HL-60 (cell line): ENCODE measurements at regions not wholly inside any gene's neighbourhood (a gene's known extent, or its start where the extent isn't known, plus 50 kb on each side); places are given as distances from the start of the nearest gene placed in this dataset.

Experiments used
- DNase-seq, 2 experiments: peaks; one replicate each; pipeline ENCODE4 v3.0.0-alpha.2; 2010 to 2020; ENCODE audit warnings: low read depth in 1 of 2, low spot score in 1 of 2
- H3K27ac ChIP-seq: fragments of 250-450 bp; sonication (Bioruptor Pico); replicated peaks from 2 replicates; pipeline ENCODE4 v1.5.1; 2020; ENCODE audit warnings: mild to moderate bottlenecking, moderate library complexity
- H3K27me3 ChIP-seq: fragments of 250-450 bp; sonication (Bioruptor Pico); 2 replicates; pipeline ENCODE4 v1.5.1; 2021; ENCODE audit warnings: mild to moderate bottlenecking, moderate library complexity; ENCODE audit not compliant: insufficient read depth, poor library complexity, severe bottlenecking
- H3K4me3 ChIP-seq: replicated peaks from 2 replicates; pipeline ENCODE4 v1.5.1; 2011; ENCODE audit warnings: mild to moderate bottlenecking, control low read depth, low read length; ENCODE audit not compliant: insufficient read depth
- CTCF ChIP-seq: IDR thresholded peaks from one replicate; pipeline ENCODE4 v1.5.1; 2011; ENCODE audit warnings: low read length, control low read depth, inconsistent platforms; ENCODE audit not compliant: insufficient read depth
- GABPA ChIP-seq: IDR thresholded peaks from 2 replicates; pipeline ENCODE4 v1.6.1; 2012; ENCODE audit warnings: low read depth
- POLR2AphosphoS5 ChIP-seq: IDR thresholded peaks from 2 replicates; pipeline ENCODE4 v1.6.1; 2012; ENCODE audit warnings: low read depth
- REST ChIP-seq: IDR thresholded peaks from 2 replicates; pipeline ENCODE4 v1.6.1; 2012; ENCODE audit warnings: low read depth; ENCODE audit not compliant: insufficient replicate concordance
- SPI1 ChIP-seq: IDR thresholded peaks from 2 replicates; pipeline ENCODE4 v1.6.1; 2012; ENCODE audit warnings: low read depth, mild to moderate bottlenecking, borderline replicate concordance

DNA sequence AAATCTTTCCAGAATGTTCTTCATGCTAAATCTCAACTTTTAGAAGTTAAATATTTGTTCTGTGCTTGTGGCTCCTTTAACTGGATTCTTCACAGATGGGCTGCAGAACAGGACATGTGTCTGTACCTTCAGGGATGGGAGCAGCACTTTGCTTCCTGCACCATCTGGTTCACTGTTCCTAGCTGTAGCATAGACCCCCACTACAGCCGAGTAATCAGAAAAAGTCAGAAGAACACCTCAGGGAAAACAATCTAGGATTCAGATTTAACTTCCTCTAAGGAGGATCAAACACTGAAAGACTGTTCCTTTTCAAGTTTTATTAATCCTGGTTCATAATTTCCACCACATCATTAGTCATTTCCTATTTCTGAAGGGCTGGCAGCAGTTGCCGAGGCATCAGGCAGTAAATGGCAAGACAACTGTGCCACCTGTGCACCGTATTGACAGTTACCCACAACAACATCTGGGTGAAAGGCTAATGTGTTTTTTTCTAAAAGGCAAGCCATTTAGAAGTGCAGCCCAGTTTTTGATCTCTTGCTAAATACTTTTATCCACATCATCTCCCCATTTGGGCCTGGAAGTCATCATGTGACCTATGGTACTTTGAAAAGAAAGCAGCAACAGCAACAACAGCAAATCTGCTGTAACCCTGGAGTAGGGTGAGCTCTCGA, 212.8 kb upstream of the BMP4 start:
- Histone ChIP-seq H3K27ac (no peak overlapping the region), H3K27me3 (peaks cover 3% of the 10 kb centered on the region), H3K4me3 (no peak overlapping the region)
- TF ChIP-seq SPI1 (no peak), GABPA (no peak), REST (no peak), POLR2AphosphoS5 (no peak), CTCF (no peak)
- DNase-seq: no peak

- H3K4me3 ChIP-seq: no peak overlapping the region
- no peak for TF ChIP-seq GABPA
- TF ChIP-seq CTCF: no peak
- TF ChIP-seq REST: no peak
- no peak for TF ChIP-seq SPI1
- TF ChIP-seq POLR2AphosphoS5: no peak
- DNase-seq: no peak
- no peak overlapping the region for H3K27ac ChIP-seq
- no peaks in the 10 kb centered on the region for H3K27me3 ChIP-seq
Observed at GRCh38 chr14:54170301-54170700, 213.7 kb upstream of the BMP4 start.

DNA sequence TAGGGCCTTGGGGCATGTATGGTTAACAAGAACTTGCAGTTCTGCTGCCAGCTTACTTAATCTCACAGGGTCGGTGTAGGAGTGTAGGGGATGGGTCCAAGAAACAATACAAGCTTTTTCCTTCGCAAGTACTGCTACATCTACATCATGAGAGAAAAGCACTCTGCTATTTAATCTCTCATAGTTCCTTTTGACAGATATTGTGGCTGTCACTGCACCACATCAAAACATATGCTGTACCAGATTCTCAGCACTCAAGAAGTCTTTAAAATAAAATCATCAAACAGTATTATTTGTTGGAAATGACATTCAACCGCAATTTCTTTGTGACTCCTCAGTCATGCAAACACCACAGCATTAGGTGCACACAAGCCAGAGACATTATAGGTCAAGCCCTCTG, 215.5 kb upstream of the BMP4 start:
- no peak for TF ChIP-seq POLR2AphosphoS5
- no peak for TF ChIP-seq GABPA
- TF ChIP-seq SPI1: no peak
- TF ChIP-seq CTCF: no peak
- no peak for TF ChIP-seq REST
- Histone ChIP-seq H3K4me3 (no peak overlapping the region), H3K27ac (no peak overlapping the region), H3K27me3 (no peaks in the 10 kb centered on the region)
- no peak for DNase-seq
